H1 (cell line): ENCODE measurements at regions not wholly inside any gene's neighbourhood (a gene's known extent, or its start where the extent isn't known, plus 50 kb on each side); places are given as distances from the start of the nearest gene placed in this dataset.

ENCODE experiments used
- CTCF ChIA-PET: fragments of 300-600 bp; sonication (Branson Sonifier 250); formaldehyde crosslinking; loops from one replicate; lab custom pipeline; 2021; ENCODE audit not compliant: partially characterized antibody; lab: Charles Lee
- POLR2A ChIA-PET: fragments of 300-600 bp; sonication (Branson Sonifier 250); formaldehyde crosslinking; loops from one replicate; lab custom pipeline; 2021; ENCODE audit warnings: inconsistent platforms; ENCODE audit not compliant: partially characterized antibody; lab: Charles Lee
- DNase-seq, 2 experiments: peaks; one replicate each; pipeline versions ENCODE4 v3.0.0 to v3.0.0-alpha.2; 2010 to 2022; ENCODE audit warnings: low spot score in 2 of 2, low read depth in 1 of 2, mixed read lengths in 1 of 2
- FAIRE-seq: peaks from 2 replicates; lab custom pipeline; 2011; peaks lifted over from hg19 to GRCh38; lab: Jason Lieb, UNC
- H2AFZ ChIP-seq: 2 replicates; pipeline ENCODE4 v1.8.1; 2012; ENCODE audit warnings: low read length, inconsistent platforms
- H2AK5ac ChIP-seq: 2 replicates; pipeline ENCODE4 v1.6.1; 2013; ENCODE audit warnings: low read depth, low read length
- H2BK120ac ChIP-seq: replicated peaks from 2 replicates; pipeline ENCODE3; 2013; ENCODE audit warnings: low read depth, low read length, inconsistent platforms
- H2BK12ac ChIP-seq: 2 replicates; pipeline ENCODE4 v1.6.1; 2013; ENCODE audit warnings: low read depth, low read length
- H2BK15ac ChIP-seq: 2 replicates; pipeline ENCODE4 v1.6.1; 2013; ENCODE audit warnings: low read length
- H2BK20ac ChIP-seq: 2 replicates; pipeline ENCODE4 v1.6.1; 2013; ENCODE audit warnings: low read length
- H2BK5ac ChIP-seq: 2 replicates; pipeline ENCODE4 v1.6.1; 2013; ENCODE audit warnings: low read depth, low read length
- H3K14ac ChIP-seq: 2 replicates; pipeline ENCODE4 v1.6.1; 2013; ENCODE audit warnings: inconsistent platforms; ENCODE audit not compliant: insufficient read length
- H3K18ac ChIP-seq: 2 replicates; pipeline ENCODE4 v1.6.1; 2013; ENCODE audit warnings: low read length; ENCODE audit errors: extremely low read depth
- H3K23ac ChIP-seq: 2 replicates; pipeline ENCODE4 v1.6.1; 2013; ENCODE audit warnings: inconsistent platforms; ENCODE audit not compliant: insufficient read length
- H3K23me2 ChIP-seq: 2 replicates; pipeline ENCODE4 v1.6.1; 2013; ENCODE audit warnings: low read depth, low read length
- H3K27ac ChIP-seq: 2 replicates; pipeline ENCODE4 v1.6.1; 2011; ENCODE audit warnings: low read depth, low read length, inconsistent platforms
- H3K27me3 ChIP-seq, 4 experiments: replicated peaks in 1 of 4; 1 replicate in 1 of 4; 2 replicates in 3 of 4; pipeline versions ENCODE4 v1.6.1 to v1.8.1; 2011 to 2013; ENCODE audit warnings: low read length in 3 of 4, mild to moderate bottlenecking in 3 of 4, inconsistent platforms in 2 of 4, mixed read lengths in 2 of 4, moderate library complexity in 1 of 4; ENCODE audit not compliant: control insufficient read depth in 3 of 4, insufficient read depth in 3 of 4; ENCODE audit errors: extremely low read depth in 1 of 4
- H3K36me3 ChIP-seq, 4 experiments: 2 replicates each; pipeline versions ENCODE4 v1.6.1 to v1.8.1; 2011 to 2013; ENCODE audit warnings: mild to moderate bottlenecking in 4 of 4, low read length in 3 of 4, moderate library complexity in 2 of 4, control low read depth in 1 of 4, inconsistent platforms in 1 of 4; ENCODE audit not compliant: insufficient read depth in 4 of 4, control insufficient read depth in 2 of 4
- H3K4ac ChIP-seq: replicated peaks from 2 replicates; pipeline ENCODE3; 2013; ENCODE audit warnings: low read length, low read depth, mixed read lengths, inconsistent platforms; ENCODE audit not compliant: insufficient read length
- H3K4me1 ChIP-seq, 4 experiments: replicated peaks in 1 of 4; 1 replicate in 1 of 4; 2 replicates in 3 of 4; pipeline versions ENCODE4 v1.6.1 to v1.8.1; 2011 to 2013; ENCODE audit warnings: low read length in 3 of 4, inconsistent platforms in 2 of 4, mixed read lengths in 1 of 4; ENCODE audit not compliant: insufficient read depth in 4 of 4, control insufficient read depth in 3 of 4
- H3K4me2 ChIP-seq, 2 experiments: 2 replicates each; pipeline versions ENCODE4 v1.6.1 to v1.8.1; 2011 to 2013; ENCODE audit warnings: low read depth in 2 of 2, low read length in 2 of 2, control low read depth in 1 of 2, inconsistent platforms in 1 of 2, mild to moderate bottlenecking in 1 of 2; ENCODE audit not compliant: insufficient read depth in 1 of 2
- H3K4me3 ChIP-seq, 4 experiments: fragments of 200-600, 300-600 bp in 1 of 4; sonication (generic), shearing (Covaris generic), sonication (Bioruptor Twin) in 1 of 4; 2 replicates each; pipeline versions ENCODE4 v1.5.1 to v1.8.1; 2011 to 2016; ENCODE audit warnings: low read length in 4 of 4, low read depth in 3 of 4, control low read depth in 2 of 4, inconsistent platforms in 2 of 4, mild to moderate bottlenecking in 2 of 4, mixed read lengths in 1 of 4, moderate library complexity in 1 of 4; ENCODE audit not compliant: insufficient read depth in 2 of 4; ENCODE audit errors: extremely low read depth in 1 of 4
- H3K56ac ChIP-seq: replicated peaks from 2 replicates; pipeline ENCODE3; 2013; ENCODE audit warnings: low read depth, mild to moderate bottlenecking, mixed read lengths, low read length, inconsistent platforms; ENCODE audit not compliant: insufficient read length
- H3K79me1 ChIP-seq: 2 replicates; pipeline ENCODE4 v1.6.1; 2013; ENCODE audit warnings: low read depth, low read length, control low read depth
- H3K79me2 ChIP-seq, 2 experiments: 2 replicates each; pipeline versions ENCODE4 v1.6.1 to v1.8.1; 2012 to 2013; ENCODE audit warnings: low read length in 2 of 2, mild to moderate bottlenecking in 2 of 2, inconsistent platforms in 1 of 2; ENCODE audit not compliant: insufficient read depth in 2 of 2, control insufficient read depth in 1 of 2
- H3K9ac ChIP-seq, 4 experiments: replicated peaks in 1 of 4; 1 replicate in 1 of 4; 2 replicates in 3 of 4; pipeline versions ENCODE4 v1.6.1 to v1.8.1; 2011 to 2013; ENCODE audit warnings: low read depth in 3 of 4, low read length in 3 of 4, control low read depth in 2 of 4, mild to moderate bottlenecking in 2 of 4, moderate library complexity in 2 of 4, inconsistent platforms in 1 of 4; ENCODE audit errors: extremely low read depth in 1 of 4
- H3K9me3 ChIP-seq, 2 experiments: 2 replicates each; pipeline versions ENCODE4 v1.6.1 to v1.8.1; 2012 to 2013; ENCODE audit warnings: mild to moderate bottlenecking in 2 of 2, moderate library complexity in 2 of 2, control low read depth in 1 of 2, inconsistent platforms in 1 of 2, low read depth in 1 of 2, low read length in 1 of 2, mixed read lengths in 1 of 2; ENCODE audit not compliant: insufficient read depth in 2 of 2
- H4K20me1 ChIP-seq, 2 experiments: replicated peaks in 1 of 2; 2 replicates each; pipeline versions ENCODE3 to v1.8.1; 2011 to 2013; ENCODE audit warnings: inconsistent platforms in 2 of 2, low read length in 2 of 2, mild to moderate bottlenecking in 1 of 2; ENCODE audit not compliant: insufficient read depth in 2 of 2, control insufficient read depth in 1 of 2
- H4K5ac ChIP-seq: 2 replicates; pipeline ENCODE4 v1.6.1; 2013; ENCODE audit warnings: low read length, low read depth, mixed read lengths, inconsistent platforms; ENCODE audit not compliant: insufficient read length
- H4K8ac ChIP-seq: 2 replicates; pipeline ENCODE4 v1.8.0; 2013; ENCODE audit warnings: mild to moderate bottlenecking, moderate library complexity, low read length, inconsistent platforms; ENCODE audit not compliant: insufficient read depth; ENCODE audit errors: extremely low read depth
- H4K91ac ChIP-seq: replicated peaks from 2 replicates; pipeline ENCODE3; 2013; ENCODE audit warnings: low read length, mixed read lengths, inconsistent platforms; ENCODE audit not compliant: insufficient read length
- EGR1 ChIP-seq: IDR thresholded peaks from 2 replicates; pipeline ENCODE4 v1.6.1; 2011; ENCODE audit warnings: low read depth, low read length, borderline replicate concordance
- WGBS, 2 experiments: shearing (Covaris generic) in 1 of 2; methylation state at CpG; one replicate each; pipeline versions ENCODE4 v1.1.6 to v1.1.7; 2013 to 2015; ENCODE audit warnings: low lambda C conversion rate in 2 of 2, mixed read lengths in 2 of 2, inconsistent platforms in 1 of 2, low coverage in 1 of 2, missing lambda C conversion rate in 1 of 2; ENCODE audit not compliant: insufficient replicate concordance in 2 of 2, insufficient coverage in 1 of 2, insufficient read length in 1 of 2; ENCODE audit errors: extremely low coverage in 1 of 2, missing lambda C conversion rate in 1 of 2; 5-methylcytosine and 5-hydroxymethylcytosine counted together

DNA sequence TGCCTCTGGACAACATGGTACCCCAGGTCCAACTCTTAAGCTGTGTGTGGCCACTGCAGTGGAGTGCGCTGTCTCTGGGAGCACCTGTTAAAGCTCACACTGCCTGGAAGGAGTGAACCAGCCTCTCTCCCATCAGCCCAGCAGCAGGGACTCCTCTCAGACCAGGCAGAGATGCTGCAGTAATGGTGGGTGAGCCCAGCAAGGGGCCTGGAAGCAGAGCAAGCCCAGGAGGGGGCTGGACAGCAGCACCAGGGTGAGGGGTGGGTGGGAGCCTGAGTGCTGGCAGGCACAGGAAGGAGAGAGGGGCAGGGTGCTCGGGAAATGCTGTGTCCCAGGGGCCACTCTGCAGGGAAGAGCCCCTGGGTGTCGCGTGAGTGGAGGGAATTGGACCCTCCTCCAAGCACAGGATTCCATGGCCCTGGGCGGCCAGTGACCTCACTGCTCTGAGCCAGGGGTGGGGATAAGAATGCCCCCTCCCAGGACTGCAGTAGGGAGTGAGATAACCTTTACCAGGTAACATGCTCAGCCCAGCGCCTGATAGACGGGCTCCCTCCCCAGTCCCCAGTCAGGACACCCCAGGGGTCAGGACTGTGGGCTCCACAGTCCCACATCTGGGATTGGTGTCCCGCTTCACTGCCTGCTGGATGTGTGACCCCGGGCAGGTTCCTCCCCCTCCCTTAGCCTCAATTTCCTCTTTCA lies 313.1 kb downstream of the MATN1 start:
- H4K20me1 ChIP-seq, result no peaks in the 10 kb centered on the region
- no peak overlapping the region for H2AK5ac ChIP-seq
- H3K79me1 ChIP-seq, result no peaks in the 10 kb centered on the region; the same call in 1 of the 2 replicates
- no peak overlapping the region for H4K8ac ChIP-seq
- no peak overlapping the region for H3K56ac ChIP-seq
- no peaks in the 10 kb centered on the region for H3K79me2 ChIP-seq
- peak in 1 of 2 experiments; percentile 24 for DNase-seq
- H3K14ac ChIP-seq, result no peak overlapping the region
- ChIA-PET POLR2A (no interaction called here), CTCF (interaction anchor here (1.1 to 2.3 kb wide), 4 partner anchors 12 to 111 kb away, joined by 4 to 9 read pairs (median 5); no protein-coding TSS in a partner anchor)
- no peak overlapping the region for H3K4me3 ChIP-seq
- H4K5ac ChIP-seq, result no peak overlapping the region
- H3K27ac ChIP-seq, result no peak overlapping the region
- no peak overlapping the region for H2BK20ac ChIP-seq
- no peak overlapping the region for H3K18ac ChIP-seq
- no peaks in the 10 kb centered on the region for H3K36me3 ChIP-seq
- H3K27me3 ChIP-seq, result no peaks in the 10 kb centered on the region
- 86% methylated on average over 6 of the region's 9 CpGs; no CpG with 5 or more reads in 1 of the 2 experiments for WGBS, 2 experiments
- H3K9ac ChIP-seq, result no peak overlapping the region
- H3K4me1 ChIP-seq, result no peaks in the 10 kb centered on the region
- H4K91ac ChIP-seq, result no peak overlapping the region
- no peak overlapping the region for H2BK12ac ChIP-seq
- no peak overlapping the region for H2BK5ac ChIP-seq
- no peak overlapping the region for H2AFZ ChIP-seq
- no peak for TF ChIP-seq EGR1
- TF ChIP-seq, all 59 proteins: peak for 0
- no peak overlapping the region for H3K4me2 ChIP-seq
- H3K23ac ChIP-seq, result no peak overlapping the region
- H3K9me3 ChIP-seq, result no peaks in the 10 kb centered on the region
- no peaks in the 10 kb centered on the region for H3K23me2 ChIP-seq
- no peak overlapping the region for H2BK15ac ChIP-seq
- H2BK120ac ChIP-seq, result no peak overlapping the region
- no peak overlapping the region for H3K4ac ChIP-seq
- FAIRE-seq, result no peak
